Esophagus mucosa (tissue), 1 donor: ENCODE measurements at regions not wholly inside any gene's neighbourhood (a gene's known extent, or its start where the extent isn't known, plus 50 kb on each side); places are given as distances from the start of the nearest gene placed in this dataset.

Source experiments
- ATAC-seq: fragments of 200-7000 bp; cut with Tn5 transposase; one replicate; pipeline ENCODE4 v1.9.1; 2020
- donor health status: DM: yes; HTN: yes; CAD: no.

DNA sequence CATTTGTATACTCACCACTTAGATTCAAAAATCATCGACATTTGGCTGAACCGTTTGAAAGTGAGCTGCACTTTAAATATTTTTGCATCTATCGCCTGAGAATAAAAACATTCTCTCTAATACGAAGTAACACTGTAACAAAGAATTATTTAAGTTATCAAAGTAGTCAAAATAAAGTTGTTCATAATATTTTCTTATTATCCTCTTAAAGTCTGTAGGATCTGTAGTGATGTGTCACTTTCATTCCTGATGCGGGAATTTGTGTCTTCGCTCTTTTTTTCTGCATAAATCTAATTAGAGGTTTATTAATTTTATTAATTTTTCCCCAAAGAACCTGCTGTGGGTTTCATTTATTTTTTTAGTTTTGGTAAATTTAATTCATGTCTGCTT is 74.8 kb downstream of the ETS2 start:
- no peak for ATAC-seq

DNA sequence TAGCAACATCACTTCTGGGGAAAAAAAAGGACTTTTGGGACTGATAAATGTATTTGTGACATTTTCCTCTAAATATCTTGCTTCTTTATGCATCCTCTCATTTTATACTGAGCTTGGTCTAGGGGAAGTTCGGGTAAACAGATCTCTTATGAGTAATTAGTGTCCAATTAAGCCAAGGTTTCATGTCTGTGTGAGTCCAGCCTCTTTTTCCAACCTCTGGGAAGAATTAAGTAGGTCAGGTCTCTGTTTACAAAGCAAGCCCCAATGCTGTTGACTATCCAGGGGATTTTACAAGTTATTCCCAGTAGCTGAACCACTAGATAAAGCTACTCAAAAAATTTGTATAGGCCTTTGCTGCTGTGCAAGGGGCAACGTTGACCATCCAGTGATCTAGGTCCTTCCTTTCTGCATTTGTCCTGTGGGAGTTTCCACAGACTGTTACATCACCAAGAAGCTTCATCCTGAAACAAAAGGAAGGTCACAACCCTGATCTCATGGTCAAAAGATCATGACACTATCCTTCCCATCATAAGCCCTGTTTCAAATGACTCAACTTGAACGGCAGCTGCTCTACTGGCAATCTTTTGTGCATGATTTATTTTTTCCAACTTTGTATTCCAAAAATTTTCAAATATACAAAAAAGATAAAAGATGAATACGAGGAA is 74.3 kb downstream of the ETS2 start:
- no peak for ATAC-seq

DNA sequence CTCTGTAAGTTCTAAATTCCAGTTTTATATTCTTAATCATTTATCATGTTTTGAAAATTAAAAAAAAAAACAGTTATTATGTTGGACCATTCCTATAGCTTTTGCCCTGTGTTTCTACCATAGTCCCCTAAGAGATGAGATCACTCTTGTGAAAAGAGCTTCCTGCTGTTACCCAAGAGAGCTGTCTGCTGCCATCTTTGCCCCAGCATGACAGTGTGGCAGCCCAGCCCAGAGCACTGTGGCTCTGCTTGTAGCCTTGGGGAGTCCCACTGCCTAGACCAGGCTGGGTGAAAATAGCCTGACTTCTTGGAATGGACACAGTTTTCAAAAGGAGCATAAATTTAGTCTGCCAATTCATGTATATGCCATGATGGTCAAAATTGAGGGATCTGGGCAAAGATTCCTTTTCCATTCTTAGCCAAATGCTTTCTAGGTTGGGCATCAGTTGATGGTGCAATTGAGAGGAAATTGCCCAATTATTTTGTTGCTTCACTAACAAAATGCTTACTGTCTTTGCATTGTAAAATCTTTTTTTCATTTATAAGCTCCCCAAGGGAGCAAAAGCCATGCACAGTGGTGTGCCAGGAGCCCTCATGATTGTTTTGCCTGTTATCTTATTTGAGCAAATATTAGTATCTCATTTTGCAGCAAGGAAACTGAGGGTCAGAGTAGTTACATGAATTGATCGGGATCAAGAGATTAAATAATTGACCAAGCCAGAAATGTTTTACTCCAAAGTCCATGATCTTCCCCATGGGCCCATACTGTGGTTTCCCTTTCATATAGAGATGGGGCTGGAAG is 72.8 kb downstream of the ETS2 start:
- ATAC-seq = no peak

DNA sequence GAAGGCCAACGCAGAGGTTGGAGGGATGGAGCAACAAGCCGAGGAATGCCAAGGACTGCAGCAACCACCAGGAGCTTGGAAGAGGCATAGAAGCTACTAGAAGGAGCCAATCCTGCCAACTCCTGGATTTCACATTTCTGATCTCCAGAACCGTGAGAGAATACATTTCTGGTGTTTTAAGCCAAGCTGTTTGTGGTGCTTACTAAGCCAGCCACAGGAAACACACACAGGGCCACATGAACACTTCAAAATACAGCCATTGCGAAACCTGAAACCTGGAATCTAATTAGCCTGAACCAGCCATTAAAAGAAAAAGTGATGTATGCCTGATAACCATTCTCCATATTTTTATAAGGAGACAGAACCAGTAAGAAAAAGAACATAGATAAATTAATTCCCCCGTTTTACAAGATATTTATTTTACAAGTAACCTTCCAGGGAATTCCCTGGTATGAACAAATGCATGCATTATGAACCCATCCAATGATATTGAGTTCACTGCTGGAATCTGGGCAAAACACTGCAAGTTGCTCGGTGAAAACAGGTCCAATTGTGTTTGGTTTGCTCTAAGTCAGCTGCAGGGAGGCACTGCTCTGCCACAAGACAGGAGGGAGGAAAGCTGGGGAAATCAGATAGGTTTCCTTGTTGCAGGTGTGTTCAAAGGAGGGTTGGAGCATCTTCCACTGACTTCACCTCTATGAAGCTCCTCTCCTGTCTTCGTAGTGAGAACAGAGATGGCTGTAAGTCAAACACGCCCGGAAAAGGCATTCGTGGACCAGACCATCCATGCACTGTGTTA is 70.2 kb downstream of the ETS2 start:
- no peak for ATAC-seq
